ENCODE measurements at regions not wholly inside any gene's neighbourhood (a gene's known extent, or its start where the extent isn't known, plus 50 kb on each side); places are given as distances from the start of the nearest gene placed in this dataset.
"Not testable (repeated sequence)": the region's sequence is repeated elsewhere in the genome, so short reads cannot be mapped to it uniquely, and the experiment has no call there.

GRCh38 chr5:135095052-135095715, 61.2 kb upstream of the PITX1 start:
- no peak for DNase-seq (ENCODE audit: low spot score)

- no peak for DNase-seq (ENCODE audit: low spot score)
Measured at GRCh38 chr5:135094339-135095051, 60.5 kb upstream of the PITX1 start.

DNA sequence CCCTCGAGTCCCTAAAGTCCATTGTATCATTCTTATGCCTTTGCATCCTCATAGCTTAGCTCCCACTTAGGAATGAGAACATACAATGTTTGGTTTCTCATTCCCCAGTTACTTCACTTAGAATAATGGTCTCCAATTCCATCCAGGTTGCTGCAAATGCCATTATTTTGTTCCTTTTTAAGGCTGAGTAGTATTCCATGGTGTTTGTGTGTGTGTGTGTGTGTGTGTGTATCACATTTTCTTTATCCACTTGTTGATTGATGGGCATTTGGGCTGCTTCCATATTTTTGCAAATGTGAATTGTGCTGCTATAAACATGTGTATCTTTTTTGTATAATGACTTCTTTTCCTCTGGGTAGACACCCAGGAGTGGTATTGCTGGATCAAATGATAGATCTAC, 59.5 kb upstream of the PITX1 start:
- DNase-seq (ENCODE audit: low spot score), result not testable (repeated sequence)

DNA sequence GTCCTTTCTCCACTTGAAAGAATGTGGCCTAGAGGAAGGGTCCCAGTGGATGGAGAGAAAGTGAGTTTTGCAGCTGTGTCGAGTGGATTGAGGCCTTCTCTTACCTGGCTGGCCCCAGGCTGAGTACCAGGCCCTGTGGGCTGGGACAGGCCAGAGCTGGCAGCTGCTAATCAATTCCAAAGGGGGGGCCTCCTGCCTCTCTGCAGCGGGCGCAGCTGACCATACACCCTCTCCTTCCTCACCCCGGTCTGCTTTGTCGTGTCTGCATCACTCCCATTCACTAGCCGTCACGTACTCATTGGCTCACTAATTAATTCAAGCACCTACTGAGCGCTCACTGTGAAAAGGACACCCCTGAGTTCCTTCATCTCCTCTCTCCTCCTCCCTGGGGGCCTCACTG, 58.4 kb upstream of the PITX1 start:
- DNase-seq (ENCODE audit: low spot score), result no peak

DNA sequence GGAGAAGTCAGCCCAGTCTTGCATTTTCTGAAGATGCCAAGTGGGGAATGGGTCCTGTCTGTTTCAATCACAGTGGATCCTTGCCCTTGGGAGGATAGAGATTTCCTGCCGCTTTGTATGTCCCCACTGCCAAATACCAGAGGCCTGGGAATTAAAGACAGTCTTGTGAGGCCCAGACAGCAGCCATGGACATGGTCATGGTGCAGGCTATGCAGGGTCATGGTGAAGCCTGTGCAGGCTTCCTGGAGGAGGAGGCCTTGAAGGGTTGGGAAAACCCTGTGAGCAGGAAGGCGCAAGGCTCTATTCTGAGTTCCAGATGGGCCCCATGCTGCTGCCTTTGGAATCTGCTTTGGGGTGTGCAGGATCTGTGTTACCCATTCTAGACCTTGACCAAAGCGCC, 57.3 kb upstream of the PITX1 start:
- DNase-seq (ENCODE audit: low spot score), result no peak

GRCh38 chr5:135089912-135090311, 55.9 kb upstream of the PITX1 start:
- DNase-seq (ENCODE audit: low spot score), result no peak

DNA sequence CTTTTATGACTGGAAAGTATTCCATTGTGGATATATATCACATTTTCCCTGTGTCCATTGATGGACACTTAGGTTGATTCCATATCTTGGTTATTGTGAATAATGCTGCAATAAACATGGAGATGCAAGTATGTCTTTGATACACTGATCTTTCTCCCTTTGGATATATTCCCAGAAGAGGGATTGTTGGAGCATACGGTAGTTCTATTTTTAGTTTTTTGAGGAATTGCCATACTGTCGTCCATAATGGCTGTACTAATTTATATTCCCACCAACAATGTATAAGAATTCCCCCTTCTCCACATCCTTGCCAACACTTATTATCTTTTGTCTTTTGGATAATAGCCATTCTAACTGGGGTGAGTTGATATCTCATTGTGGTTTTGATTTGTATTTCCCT, 54.9 kb upstream of the PITX1 start:
- no peak for DNase-seq (ENCODE audit: low spot score)

DNA sequence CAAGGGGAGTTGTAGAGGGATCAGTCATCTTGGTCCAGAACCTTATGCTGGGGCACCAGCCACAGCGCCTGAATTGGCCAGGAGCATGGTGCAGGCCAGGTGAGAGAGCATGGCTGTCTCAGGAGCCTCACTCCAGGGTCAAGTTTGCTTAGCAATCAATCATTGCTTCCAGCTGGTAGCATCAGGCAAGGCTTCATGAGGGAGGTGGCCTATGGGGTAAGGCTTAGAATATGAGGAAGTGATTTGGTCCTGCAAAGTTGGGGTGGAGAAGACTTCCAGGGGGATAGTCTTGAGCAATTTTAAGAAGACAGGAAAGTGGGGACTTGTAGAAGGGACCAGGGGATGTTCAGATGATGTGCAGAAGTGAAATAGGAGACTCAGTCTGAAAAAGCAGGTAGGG, 53.9 kb upstream of the PITX1 start:
- no peak for DNase-seq (ENCODE audit: low spot score)

DNA sequence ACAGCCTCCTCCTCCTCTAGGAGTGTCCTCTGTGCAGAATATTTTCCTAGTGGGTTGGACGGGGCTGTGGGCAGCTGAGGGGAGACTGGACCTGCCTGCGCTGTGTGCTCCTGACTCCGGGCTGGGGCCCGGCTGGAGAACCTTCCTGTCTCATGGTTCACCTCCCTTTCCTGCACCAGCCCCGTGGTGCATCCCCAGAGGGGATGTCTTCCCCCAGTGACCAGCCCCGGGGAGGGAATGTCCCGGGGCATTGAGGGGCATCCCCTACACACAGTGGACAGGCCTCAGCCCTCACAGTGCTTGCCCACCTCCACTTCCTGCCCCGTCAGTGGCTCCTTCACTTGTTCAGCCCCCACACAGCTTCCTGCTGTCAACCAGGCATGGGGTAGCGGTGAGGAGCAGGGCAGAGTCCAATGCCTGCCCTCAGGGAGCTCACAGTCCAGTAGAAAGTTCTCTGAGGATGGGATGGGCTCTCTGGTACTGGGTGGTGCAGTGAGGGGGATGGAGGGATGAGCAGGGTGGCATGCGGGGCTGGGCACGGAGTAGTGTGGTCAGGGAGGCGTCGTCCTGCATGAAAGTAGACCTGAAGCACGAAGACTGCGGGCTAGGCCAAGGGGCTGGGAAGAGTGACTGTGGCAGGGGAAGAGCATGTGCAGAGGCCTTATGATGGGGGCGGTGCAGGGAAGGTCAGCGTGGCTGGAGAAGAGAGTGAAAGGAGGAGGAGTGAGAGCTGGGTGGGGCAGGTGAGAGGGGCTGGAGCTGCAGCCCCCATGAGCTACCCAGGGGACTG, 52.1 kb upstream of the PITX1 start:
- DNase-seq (ENCODE audit: low spot score), result no peak

GRCh38 chr5:135085133-135085935, 51.3 kb upstream of the PITX1 start:
- no peak for DNase-seq (ENCODE audit: low spot score)
